Osteocyte (in vitro differentiated cells): ENCODE measurements at regions not wholly inside any gene's neighbourhood (a gene's known extent, or its start where the extent isn't known, plus 50 kb on each side); places are given as distances from the start of the nearest gene placed in this dataset.

ENCODE experiments used
- DNase-seq: peaks from one replicate; pipeline ENCODE4 v3.0.0; 2021; ENCODE audit warnings: mixed read lengths; ENCODE audit not compliant: unreplicated experiment; ENCODE audit errors: extremely low spot score
- H3K27ac Mint-ChIP-seq: one replicate; pipeline ENCODE4 v1.8.0; 2021; ENCODE audit warnings: mild to moderate bottlenecking, mixed read lengths; ENCODE audit not compliant: unreplicated experiment
- H3K27me3 Mint-ChIP-seq: one replicate; pipeline ENCODE4 v1.8.0; 2021; ENCODE audit warnings: mixed read lengths; ENCODE audit not compliant: unreplicated experiment
- H3K36me3 Mint-ChIP-seq: one replicate; pipeline ENCODE4 v1.8.0; 2021; ENCODE audit warnings: mixed read lengths; ENCODE audit not compliant: unreplicated experiment
- H3K4me1 Mint-ChIP-seq: one replicate; pipeline ENCODE4 v1.8.0; 2021; ENCODE audit warnings: mixed read lengths; ENCODE audit not compliant: unreplicated experiment
- H3K4me3 Mint-ChIP-seq: one replicate; pipeline ENCODE4 v1.8.0; 2021; ENCODE audit warnings: mild to moderate bottlenecking, moderate library complexity, mixed read lengths; ENCODE audit not compliant: unreplicated experiment
- H3K9me3 Mint-ChIP-seq: one replicate; pipeline ENCODE4 v1.8.0; 2021; ENCODE audit warnings: mixed read lengths; ENCODE audit not compliant: unreplicated experiment
- CTCF ChIP-seq: fragments of 200-600 bp; sonication (generic); IDR thresholded peaks from 2 replicates; pipeline ENCODE4 v1.5.0; 2021; ENCODE audit warnings: antibody characterized with exemption, mild to moderate bottlenecking, moderate library complexity

GRCh38 chr13:90956031-90956430 is 391.5 kb upstream of the MIR17HG start:
- H3K4me3 Mint-ChIP-seq, result no peak overlapping the region
- no peak for TF ChIP-seq CTCF
- H3K4me1 Mint-ChIP-seq, result no peaks in the 10 kb centered on the region
- no peak for DNase-seq
- no peak overlapping the region for H3K27ac Mint-ChIP-seq
- no peaks in the 10 kb centered on the region for H3K27me3 Mint-ChIP-seq
- H3K9me3 Mint-ChIP-seq, result no peaks in the 10 kb centered on the region
- H3K36me3 Mint-ChIP-seq, result no peaks in the 10 kb centered on the region

GRCh38 chr13:90958866-90959265 is 388.6 kb upstream of the MIR17HG start:
- no peak for TF ChIP-seq CTCF
- H3K27ac Mint-ChIP-seq, result no peak overlapping the region
- no peaks in the 10 kb centered on the region for H3K27me3 Mint-ChIP-seq
- H3K36me3 Mint-ChIP-seq, result no peaks in the 10 kb centered on the region
- DNase-seq, result no peak
- no peaks in the 10 kb centered on the region for H3K9me3 Mint-ChIP-seq
- H3K4me3 Mint-ChIP-seq, result no peak overlapping the region
- H3K4me1 Mint-ChIP-seq, result no peaks in the 10 kb centered on the region

- H3K27me3 Mint-ChIP-seq, result no peaks in the 10 kb centered on the region
- DNase-seq, result no peak
Observed at GRCh38 chr13:90968166-90968904, 379.2 kb upstream of the MIR17HG start.

GRCh38 chr13:90974249-90974975 is 373.1 kb upstream of the MIR17HG start:
- H3K27me3 Mint-ChIP-seq, result no peaks in the 10 kb centered on the region
- H3K9me3 Mint-ChIP-seq, result peaks cover 17% of the 10 kb centered on the region
- TF ChIP-seq CTCF, result no peak
- H3K4me1 Mint-ChIP-seq, result no peaks in the 10 kb centered on the region
- H3K36me3 Mint-ChIP-seq, result no peaks in the 10 kb centered on the region
- no peak for DNase-seq
- H3K4me3 Mint-ChIP-seq, result no peak overlapping the region
- H3K27ac Mint-ChIP-seq, result no peak overlapping the region

More at GRCh38 chr13:90968166-90968904, 379.2 kb upstream of the MIR17HG start:
- Mint-ChIP-seq H3K4me1 (no peaks in the 10 kb centered on the region), H3K27ac (no peak overlapping the region), H3K36me3 (no peaks in the 10 kb centered on the region), H3K4me3 (no peak overlapping the region), H3K9me3 (no peaks in the 10 kb centered on the region)
- peak; percentile 62 for TF ChIP-seq CTCF

GRCh38 chr13:90979059-90979458 is 368.4 kb upstream of the MIR17HG start:
- Mint-ChIP-seq H3K36me3 (no peaks in the 10 kb centered on the region), H3K4me1 (no peaks in the 10 kb centered on the region), H3K27ac (no peak overlapping the region), H3K4me3 (no peak overlapping the region), H3K27me3 (no peaks in the 10 kb centered on the region), H3K9me3 (peaks cover 19% of the 10 kb centered on the region)
- no peak for DNase-seq
- no peak for TF ChIP-seq CTCF
